ENCODE measurements at regions not wholly inside any gene's neighbourhood (a gene's known extent, or its start where the extent isn't known, plus 50 kb on each side); places are given as distances from the start of the nearest gene placed in this dataset.

GRCh38 chr4:120466429-120466828 lies 399.8 kb upstream of the MAD2L1 start:
- H3K27me3 ChIP-seq (ENCODE audit: insufficient read depth), result no peaks in the 10 kb centered on the region
- ChIA-PET POLR2A (no interaction called here), CTCF (no interaction called here)
- H3K9me3 ChIP-seq, result no peaks in the 10 kb centered on the region
- no peak overlapping the region for H3K4me2 ChIP-seq
- no peaks in the 10 kb centered on the region for H3F3A ChIP-seq (replicated peaks; ENCODE audit: insufficient read depth)
- H3K4me1 ChIP-seq (ENCODE audit: control insufficient read depth in 1 of 2, insufficient read depth in 2 of 2, low read depth in 1 of 2, low read length in 1 of 2), result no peaks in the 10 kb centered on the region
- no peak overlapping the region for H3K9ac ChIP-seq
- no peak for DNase-seq
- H3K4me3 ChIP-seq (ENCODE audit: low read depth in 2 of 2, low read length in 1 of 2), result no peak overlapping the region
- H3K79me2 ChIP-seq (ENCODE audit: insufficient read depth), result no peaks in the 10 kb centered on the region
- H3K9me2 ChIP-seq, result no peaks in the 10 kb centered on the region
- H3K27ac ChIP-seq (ENCODE audit: low read depth in 2 of 2, low read length in 1 of 2), result no peak overlapping the region
- H3K36me3 ChIP-seq (replicated peaks in 1 of 2; ENCODE audit: control insufficient read depth in 1 of 2, insufficient read depth in 2 of 2, low read length in 1 of 2), result no peaks in the 10 kb centered on the region
- no peak overlapping the region for H2AFZ ChIP-seq (ENCODE audit: low read depth)
- H4K20me1 ChIP-seq (ENCODE audit: insufficient read depth), result no peaks in the 10 kb centered on the region
- 26% methylated on average over 3 of the region's 3 CpGs for WGBS (ENCODE audit: low lambda C conversion rate)
- no peak for TF ChIP-seq RCOR1 (IDR thresholded peaks at IDR 0.05; ENCODE audit: low read length)
- TF ChIP-seq SIN3A (IDR thresholded peaks at IDR 0.05; ENCODE audit: borderline replicate concordance, low read depth, low read length), result no peak
- no peak for TF ChIP-seq YY1 (IDR thresholded peaks at IDR 0.05; ENCODE audit: low read depth)
- TF ChIP-seq GABPA (IDR thresholded peaks at IDR 0.05; ENCODE audit: low read depth), result no peak
- no peak for TF ChIP-seq USF2 (IDR thresholded peaks at IDR 0.05; ENCODE audit: borderline replicate concordance, low read depth, low read length)
- no peak for TF ChIP-seq RAD21 (IDR thresholded peaks at IDR 0.05; ENCODE audit: low read length)
- TF ChIP-seq ELF1 (IDR thresholded peaks at IDR 0.05), result no peak
- TF ChIP-seq RFX5 (IDR thresholded peaks at IDR 0.05; ENCODE audit: low read length), result no peak
- TF ChIP-seq TCF12 (IDR thresholded peaks at IDR 0.05), result no peak

- Histone ChIP-seq H3K9ac (no peak overlapping the region), H3K4me3 (ENCODE audit: low read depth in 2 of 2, low read length in 1 of 2) (no peak overlapping the region), H4K20me1 (ENCODE audit: insufficient read depth) (no peaks in the 10 kb centered on the region), H3K4me2 (no peak overlapping the region), H3K4me1 (ENCODE audit: control insufficient read depth in 1 of 2, insufficient read depth in 2 of 2, low read depth in 1 of 2, low read length in 1 of 2) (no peaks in the 10 kb centered on the region), H2AFZ (ENCODE audit: low read depth) (no peak overlapping the region), H3K36me3 (replicated peaks in 1 of 2; ENCODE audit: control insufficient read depth in 1 of 2, insufficient read depth in 2 of 2, low read length in 1 of 2) (no peaks in the 10 kb centered on the region), H3K9me3 (no peaks in the 10 kb centered on the region), H3K79me2 (ENCODE audit: insufficient read depth) (no peaks in the 10 kb centered on the region), H3F3A (replicated peaks; ENCODE audit: insufficient read depth) (no peaks in the 10 kb centered on the region), H3K9me2 (no peaks in the 10 kb centered on the region), H3K27me3 (ENCODE audit: insufficient read depth) (no peaks in the 10 kb centered on the region), H3K27ac (ENCODE audit: low read depth in 2 of 2, low read length in 1 of 2) (no peak overlapping the region)
- no peak for TF ChIP-seq GABPA (IDR thresholded peaks at IDR 0.05; ENCODE audit: low read depth)
- no peak for TF ChIP-seq RAD21 (IDR thresholded peaks at IDR 0.05; ENCODE audit: low read length)
- no peak for TF ChIP-seq TAF1 (IDR thresholded peaks at IDR 0.05; ENCODE audit: borderline replicate concordance, low read depth, low read length)
- no peak for TF ChIP-seq MEF2A (IDR thresholded peaks at IDR 0.05; ENCODE audit: borderline replicate concordance, low read depth)
- TF ChIP-seq PBX3 (IDR thresholded peaks at IDR 0.05), result no peak
- TF ChIP-seq EZH2phosphoT487 (IDR thresholded peaks at IDR 0.05; ENCODE audit: borderline replicate concordance, low read depth), result no peak
- TF ChIP-seq JUND (IDR thresholded peaks at IDR 0.05), result no peak
- TF ChIP-seq SIN3A (IDR thresholded peaks at IDR 0.05; ENCODE audit: borderline replicate concordance, low read depth, low read length), result no peak
- no peak for TF ChIP-seq TCF12 (IDR thresholded peaks at IDR 0.05)
- no peak for TF ChIP-seq USF2 (IDR thresholded peaks at IDR 0.05; ENCODE audit: borderline replicate concordance, low read depth, low read length)
- TF ChIP-seq ZBTB33 (IDR thresholded peaks at IDR 0.05; ENCODE audit: borderline replicate concordance, low read depth), result no peak
- TF ChIP-seq NRF1 (IDR thresholded peaks at IDR 0.05; ENCODE audit: low read depth, low read length), result no peak
- no peak for TF ChIP-seq CTCF (IDR thresholded peaks at IDR 0.05)
- TF ChIP-seq MXI1 (IDR thresholded peaks at IDR 0.05; ENCODE audit: low read depth, low read length), result no peak
- TF ChIP-seq FOXM1 (IDR thresholded peaks at IDR 0.05; ENCODE audit: low read depth), result no peak
- TF ChIP-seq RFX5 (IDR thresholded peaks at IDR 0.05; ENCODE audit: low read length), result no peak
- no peak for TF ChIP-seq FOSL2 (IDR thresholded peaks at IDR 0.05; ENCODE audit: borderline replicate concordance, low read depth)
- TF ChIP-seq RCOR1 (IDR thresholded peaks at IDR 0.05; ENCODE audit: low read length), result no peak
- TF ChIP-seq ELF1 (IDR thresholded peaks at IDR 0.05), result no peak
- DNase-seq, result no peak
- POLR2A ChIA-PET, result no interaction called here
- CTCF ChIA-PET, result interaction anchor here (0.8 kb wide), 1 partner anchor 373 kb away, joined by 3 read pairs; no protein-coding TSS in a partner anchor
These were observed 388.1 kb upstream of the MAD2L1 start for GRCh38 chr4:120454788-120455187.
